GM18505 (cell line): ENCODE measurements at regions not wholly inside any gene's neighbourhood (a gene's known extent, or its start where the extent isn't known, plus 50 kb on each side); places are given as distances from the start of the nearest gene placed in this dataset.
"Not testable (repeated sequence)": the region's sequence is repeated elsewhere in the genome, so short reads cannot be mapped to it uniquely, and the experiment has no call there.

Source experiments
- ATAC-seq: cut with Tn5 transposase; IDR thresholded peaks from one replicate; pipeline ENCODE4 v1.9.1; 2021; ENCODE audit not compliant: unreplicated experiment
- POLR2A ChIP-seq: IDR thresholded peaks from 4 replicates; pipeline ENCODE4 v1.6.1; 2011; ENCODE audit warnings: borderline replicate concordance; ENCODE audit not compliant: insufficient read depth, insufficient read length; ENCODE audit errors: extremely low read depth

GRCh38 chr2:175445281-175445680 lies 263.8 kb upstream of the ATP5MC3 start:
- TF ChIP-seq POLR2A = no peak
- no peak for ATAC-seq

GRCh38 chr2:175442441-175442840 lies 260.9 kb upstream of the ATP5MC3 start:
- no peak for TF ChIP-seq POLR2A
- ATAC-seq = no peak

GRCh38 chr2:175441181-175441761 lies 259.8 kb upstream of the ATP5MC3 start:
- ATAC-seq = no peak
- no peak for TF ChIP-seq POLR2A

- ATAC-seq = no peak
- no peak for TF ChIP-seq POLR2A
Observed at GRCh38 chr2:175439416-175439815, 257.9 kb upstream of the ATP5MC3 start.

- ATAC-seq = no peak
- no peak for TF ChIP-seq POLR2A
Observed at GRCh38 chr2:175437167-175437566, 255.7 kb upstream of the ATP5MC3 start.

GRCh38 chr2:175436076-175436475 lies 254.6 kb upstream of the ATP5MC3 start:
- no peak for TF ChIP-seq POLR2A

GRCh38 chr2:175435012-175435411 lies 253.5 kb upstream of the ATP5MC3 start:
- TF ChIP-seq POLR2A = no peak
- ATAC-seq = no peak

More at GRCh38 chr2:175436076-175436475, 254.6 kb upstream of the ATP5MC3 start:
- ATAC-seq = no peak

- ATAC-seq = no peak
- no peak for TF ChIP-seq POLR2A
Observed at GRCh38 chr2:175432793-175433192, 251.3 kb upstream of the ATP5MC3 start.

GRCh38 chr2:175432021-175432420 lies 250.5 kb upstream of the ATP5MC3 start:
- no peak for TF ChIP-seq POLR2A
- no peak for ATAC-seq

GRCh38 chr2:175431101-175431946 lies 249.8 kb upstream of the ATP5MC3 start:
- ATAC-seq = no peak
- TF ChIP-seq POLR2A = no peak

- no peak for TF ChIP-seq POLR2A
- ATAC-seq = no peak
Observed at GRCh38 chr2:175430236-175430635, 248.7 kb upstream of the ATP5MC3 start.

GRCh38 chr2:175418224-175418835 lies 236.8 kb upstream of the ATP5MC3 start:
- ATAC-seq = no peak
- TF ChIP-seq POLR2A = no peak

- TF ChIP-seq POLR2A = no peak
- ATAC-seq = no peak
Observed at GRCh38 chr2:175414882-175415487, 233.5 kb upstream of the ATP5MC3 start.

- no peak for TF ChIP-seq POLR2A
- no peak for ATAC-seq
Observed at GRCh38 chr2:175414191-175414881, 232.8 kb upstream of the ATP5MC3 start.

GRCh38 chr2:175410941-175411340 lies 229.4 kb upstream of the ATP5MC3 start:
- not testable (repeated sequence) for ATAC-seq
